NOMO-1 (cell line): ENCODE measurements at regions not wholly inside any gene's neighbourhood (a gene's known extent, or its start where the extent isn't known, plus 50 kb on each side); places are given as distances from the start of the nearest gene placed in this dataset.

Experiments used
- DNase-seq, 2 experiments: peaks; one replicate each; lab custom pipeline; 2025; ENCODE audit not compliant: unreplicated experiment in 2 of 2; lab: John Stamatoyannopoulos, UW

- DNase-seq, result no peak
These were observed 395.1 kb downstream of the RAPGEF2 start for GRCh38 chr4:159497936-159498335.

DNA sequence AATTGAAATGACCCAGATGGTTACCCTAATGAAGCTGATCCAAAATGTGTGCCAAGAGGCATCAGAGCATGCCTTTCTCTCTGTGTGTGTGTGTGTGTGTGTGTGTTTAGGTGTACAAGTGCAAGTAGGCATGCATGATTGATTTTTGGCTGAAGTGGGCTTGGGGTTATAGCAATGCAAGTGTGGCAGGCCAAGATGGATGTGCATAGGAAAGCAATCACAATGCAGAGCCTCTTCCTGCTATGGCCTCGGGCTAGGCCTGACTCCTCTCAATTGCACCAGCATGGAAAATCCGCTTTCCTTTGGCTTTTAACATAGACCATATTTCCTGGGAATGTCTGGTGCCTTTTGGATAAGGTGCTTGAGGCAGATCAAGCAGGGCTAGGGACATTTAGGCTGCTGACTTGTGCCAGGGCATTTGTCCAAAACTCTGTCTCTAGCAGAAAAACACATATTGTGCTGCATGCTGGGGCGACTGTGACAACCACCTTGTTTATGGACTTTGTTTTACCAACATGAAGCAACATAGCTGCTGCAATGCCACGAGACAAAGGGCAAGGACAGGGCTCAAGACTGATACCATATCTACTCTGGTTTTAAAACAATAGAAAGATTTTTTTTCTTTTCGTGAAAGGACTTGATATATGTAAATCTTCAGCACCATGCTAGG, 395.7 kb downstream of the RAPGEF2 start:
- no peak for DNase-seq

- DNase-seq, result no peak
These were observed 398.0 kb downstream of the RAPGEF2 start for GRCh38 chr4:159500861-159501260.

DNA sequence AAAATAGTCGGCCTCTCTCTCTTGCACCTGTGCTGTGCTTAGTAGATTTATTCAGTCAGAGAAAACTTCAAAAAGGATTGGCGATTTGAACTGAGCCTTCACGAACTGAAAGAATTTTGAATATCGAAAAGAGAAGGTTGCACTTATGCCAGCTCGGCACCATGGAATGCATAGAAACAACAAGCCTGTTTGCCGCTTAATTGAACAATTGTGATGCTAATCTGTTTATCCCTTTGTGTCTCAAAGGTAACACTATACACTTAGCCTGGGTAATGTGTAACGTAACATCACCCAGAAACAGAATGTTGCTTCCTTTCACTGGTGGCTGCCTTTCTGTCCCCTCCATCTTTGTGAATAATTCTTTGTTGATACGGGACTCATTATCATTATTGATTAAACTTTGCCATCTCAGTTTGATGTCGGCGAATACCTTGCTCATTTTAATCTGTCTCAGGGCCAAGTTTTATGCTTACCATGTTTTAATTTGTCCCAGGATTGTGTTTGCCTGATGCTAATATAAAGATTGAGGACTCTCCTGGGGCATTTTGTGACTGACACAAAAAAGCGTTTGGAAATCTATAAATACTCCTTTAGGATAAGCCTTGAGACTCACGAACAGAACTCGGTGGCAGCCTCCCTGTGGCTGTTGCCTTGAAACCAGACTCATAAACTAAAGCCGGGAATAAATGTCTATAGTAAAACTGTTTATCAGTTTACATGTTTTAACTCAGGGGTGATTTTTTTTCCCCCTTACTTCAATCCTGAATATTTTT, 400.5 kb downstream of the RAPGEF2 start:
- DNase-seq, result no peak

DNA sequence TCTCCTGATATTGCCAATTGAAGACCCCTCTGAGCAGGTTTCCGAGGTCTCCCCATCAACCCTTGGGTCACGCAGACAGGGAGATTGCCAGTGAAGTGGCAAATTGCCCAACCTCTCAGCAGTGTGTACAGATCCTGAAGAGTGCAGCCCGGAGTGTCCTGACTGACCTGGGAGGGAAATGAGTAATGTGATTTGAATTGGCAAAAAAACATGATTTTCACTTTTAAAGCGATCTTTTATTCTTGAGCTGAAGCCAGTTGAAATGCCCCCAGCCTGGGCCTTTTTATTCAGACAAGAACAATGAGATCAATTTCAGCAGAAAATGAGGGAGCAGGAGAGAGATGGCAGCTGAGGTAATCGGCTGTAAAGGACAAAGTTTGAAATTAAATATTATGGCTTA, 401.8 kb downstream of the RAPGEF2 start:
- DNase-seq, result no peak

DNA sequence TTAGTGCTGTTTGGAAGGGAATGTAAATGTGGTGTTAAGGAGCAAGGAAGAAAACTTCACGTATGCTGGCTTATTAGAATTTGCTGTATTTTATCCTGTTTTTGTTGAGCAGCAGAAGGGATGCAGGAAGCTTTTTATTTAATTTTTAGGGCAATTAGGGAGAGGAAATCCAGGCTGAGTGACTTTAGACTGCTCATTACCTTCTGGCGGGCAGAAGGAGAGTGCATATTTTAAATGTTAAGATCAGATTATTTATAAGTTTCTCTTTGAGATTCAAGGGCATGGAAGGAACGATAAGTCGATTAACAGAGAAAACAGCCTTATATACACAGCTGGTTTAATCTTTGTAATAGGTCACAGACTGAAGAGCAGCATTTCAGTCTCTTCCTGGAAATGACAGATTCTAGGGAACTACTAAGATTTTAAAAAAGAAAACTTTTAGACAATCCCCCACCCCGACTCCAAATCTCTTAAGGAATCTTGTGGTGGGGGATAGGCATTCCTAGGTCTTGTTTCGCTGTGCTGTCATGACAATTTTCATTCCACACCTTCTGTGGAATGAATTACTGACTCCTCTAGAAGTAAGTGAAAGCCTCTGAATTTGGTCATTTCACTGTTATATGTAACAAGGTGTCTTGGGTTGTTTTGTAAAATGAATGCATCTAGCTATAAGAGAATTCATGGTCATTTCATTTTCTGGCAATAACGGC, 402.5 kb downstream of the RAPGEF2 start:
- no peak for DNase-seq

GRCh38 chr4:159506801-159507517, 404.1 kb downstream of the RAPGEF2 start:
- DNase-seq, result no peak

DNA sequence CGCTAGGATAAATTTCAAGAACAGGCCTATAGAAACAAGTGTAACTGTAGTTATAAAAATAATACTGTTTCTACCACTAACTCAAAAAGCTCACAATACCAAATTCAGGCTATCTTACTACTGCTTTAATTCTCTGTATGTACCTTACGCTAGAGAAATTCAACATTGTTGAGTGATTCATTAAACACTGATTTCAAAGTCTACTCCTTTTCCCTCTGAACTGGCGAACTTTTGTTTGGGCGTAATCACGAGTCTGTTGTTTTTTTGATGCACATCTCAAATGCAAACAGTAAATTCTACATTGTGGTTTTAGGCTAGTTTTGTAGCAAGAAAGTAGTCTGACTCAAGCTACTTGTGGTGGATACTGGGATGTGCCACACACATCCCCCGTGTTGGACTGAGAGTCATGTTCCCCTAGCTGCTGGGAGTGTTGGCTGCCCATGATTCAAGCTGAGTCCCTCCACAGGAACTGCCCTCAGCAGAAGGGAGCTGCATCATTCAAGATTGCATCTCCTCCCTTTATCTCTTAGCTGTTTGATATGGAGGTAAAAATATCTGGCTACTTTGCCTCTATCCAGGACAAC, 406.1 kb downstream of the RAPGEF2 start:
- no peak for DNase-seq

DNA sequence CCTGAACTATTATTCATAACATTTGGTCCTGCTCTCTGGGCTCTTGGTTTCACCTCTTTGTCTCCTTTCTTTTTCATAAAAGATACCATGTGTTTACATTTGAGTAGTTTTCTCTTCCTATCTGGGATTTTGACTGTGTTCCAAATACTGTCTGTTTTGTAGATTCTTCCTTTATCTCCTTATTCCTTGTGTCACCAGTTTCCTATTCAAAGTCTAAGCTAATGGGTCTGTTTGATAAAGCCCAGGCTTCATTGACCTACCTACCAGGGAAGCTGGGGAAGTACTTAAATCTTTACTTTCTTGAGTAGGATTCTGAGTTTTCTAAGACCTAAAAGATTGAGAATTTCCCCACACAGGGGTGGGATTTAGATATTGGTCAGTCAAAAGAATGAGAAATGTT, 409.5 kb downstream of the RAPGEF2 start:
- no peak for DNase-seq

- DNase-seq, result no peak
These were observed 412.6 kb downstream of the RAPGEF2 start for GRCh38 chr4:159515314-159516025.

- DNase-seq, result no peak
These were observed 413.8 kb downstream of the RAPGEF2 start for GRCh38 chr4:159516556-159517140.

DNA sequence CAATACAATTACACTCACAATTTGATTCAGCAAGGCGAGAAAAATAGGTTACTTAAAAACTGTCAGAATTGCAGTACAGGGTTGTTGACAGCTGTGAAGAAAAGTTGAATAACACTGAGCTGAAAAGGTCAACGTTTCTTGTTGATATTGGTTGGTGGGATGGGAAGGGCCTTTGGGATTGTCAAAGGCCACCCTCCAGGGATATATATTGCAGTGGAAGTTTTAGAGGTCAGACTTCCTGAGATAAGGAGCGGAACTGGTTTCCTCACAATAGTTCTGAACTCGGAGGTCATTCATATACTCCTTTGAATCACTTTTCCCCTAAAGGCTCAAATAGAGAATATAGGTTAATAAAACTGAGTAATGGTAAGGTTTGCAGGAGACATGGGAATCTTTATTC, 417.2 kb downstream of the RAPGEF2 start:
- DNase-seq, result no peak

GRCh38 chr4:159526172-159526571, 423.3 kb downstream of the RAPGEF2 start:
- no peak for DNase-seq

- DNase-seq, result no peak
These were observed 431.8 kb downstream of the RAPGEF2 start for GRCh38 chr4:159534655-159535054.

- no peak for DNase-seq
These were observed 435.7 kb downstream of the RAPGEF2 start for GRCh38 chr4:159538556-159538955.

DNA sequence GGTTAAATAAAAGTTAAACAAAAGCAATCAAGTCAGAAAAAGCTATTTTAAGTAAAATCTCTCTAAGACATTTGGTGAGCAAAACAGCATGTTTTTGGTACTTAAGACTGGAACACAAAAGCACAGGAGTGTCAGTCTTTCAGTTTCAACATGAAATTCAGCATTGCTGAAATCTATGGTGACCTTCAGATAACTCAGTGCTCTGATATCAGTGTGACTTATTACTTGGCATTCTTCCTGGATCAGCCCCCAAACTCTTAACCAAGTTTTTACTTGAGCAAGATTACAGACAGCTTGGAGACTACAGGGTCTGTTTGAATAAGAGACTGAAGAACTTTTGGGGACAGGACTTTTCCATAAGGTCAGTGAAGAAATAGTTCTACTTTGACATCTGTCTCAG, 437.2 kb downstream of the RAPGEF2 start:
- no peak for DNase-seq

GRCh38 chr4:159540501-159540900, 437.6 kb downstream of the RAPGEF2 start:
- no peak for DNase-seq

GRCh38 chr4:159541143-159541542, 438.3 kb downstream of the RAPGEF2 start:
- DNase-seq, result no peak

DNA sequence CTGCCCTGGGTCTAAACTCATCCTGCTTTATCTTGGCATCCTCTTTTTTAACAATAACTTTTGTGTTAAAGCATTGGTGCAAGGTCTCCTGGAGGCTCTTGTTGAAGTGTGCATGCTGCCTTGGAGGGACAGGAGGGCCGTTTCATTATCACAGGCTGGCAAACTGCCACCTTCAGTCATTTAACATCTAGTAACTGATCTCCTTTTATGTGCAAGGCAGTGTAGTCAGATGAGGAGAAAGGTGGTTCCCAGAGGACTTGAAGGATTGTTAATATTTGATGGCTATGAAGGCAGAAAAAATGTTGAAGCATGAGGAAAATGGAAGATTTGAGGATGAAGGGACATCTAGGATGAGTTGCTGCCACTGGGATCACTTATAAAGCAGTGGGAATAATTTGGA, 439.4 kb downstream of the RAPGEF2 start:
- DNase-seq, result no peak

GRCh38 chr4:159543831-159544230, 441.0 kb downstream of the RAPGEF2 start:
- DNase-seq, result no peak
